Peyer's patch (tissue), 4 donors: ENCODE measurements at regions not wholly inside any gene's neighbourhood (a gene's known extent, or its start where the extent isn't known, plus 50 kb on each side); places are given as distances from the start of the nearest gene placed in this dataset.
A peak's percentile ranks its signal among the peaks of the same experiment; 100 is the strongest.
"Not testable (repeated sequence)": the region's sequence is repeated elsewhere in the genome, so short reads cannot be mapped to it uniquely, and the experiment has no call there.

Experiments used
- DNase-seq, 3 donors: peaks; one replicate each; pipeline ENCODE4 v3.0.0-alpha.2; 2017 to 2019
- H3K27ac ChIP-seq, 4 donors: fragments of 200-600 bp; sonication (generic); one replicate each; pipeline ENCODE4 v1.5.1; 2016 to 2019
- H3K27me3 ChIP-seq, 2 donors: fragments of 200-600 bp; sonication (generic); one replicate each; pipeline ENCODE4 v1.5.1; 2019
- H3K36me3 ChIP-seq, 3 donors: fragments of 200-600 bp; sonication (generic); one replicate each; pipeline ENCODE4 v1.5.1; 2016 to 2019
- H3K4me1 ChIP-seq, 4 donors: fragments of 200-600 bp; sonication (generic); one replicate each; pipeline ENCODE4 v1.5.1; 2016 to 2019
- H3K4me3 ChIP-seq, 4 donors: fragments of 200-600 bp; sonication (generic); 1 replicate in 3 of 4; 2 replicates in 1 of 4; pipeline ENCODE4 v1.5.1; 2016 to 2019; ENCODE audit warnings: mild to moderate bottlenecking in 1 of 4
- H3K9me3 ChIP-seq, 4 donors: fragments of 200-600 bp; sonication (generic); one replicate each; pipeline ENCODE4 v1.5.1; 2016 to 2019; ENCODE audit warnings: mild to moderate bottlenecking in 1 of 4
- POLR2A ChIP-seq, 2 donors: fragments of 450-650 bp; IDR thresholded peaks; one replicate each; pipeline ENCODE4 v1.5.1; 2017; ENCODE audit warnings: antibody characterized with exemption in 2 of 2, mild to moderate bottlenecking in 2 of 2, moderate library complexity in 2 of 2
- TF ChIP-seq, protein P1 (sequence below), 6 experiments: fragments of 450-650 bp in 4 of 6; fragments of 200-600 bp in 2 of 6; sonication (generic) in 1 of 6; IDR thresholded peaks; one replicate each; pipeline ENCODE4 v1.5.1; 2017 to 2019; ENCODE audit warnings: antibody characterized with exemption in 6 of 6, mild to moderate bottlenecking in 3 of 6, moderate library complexity in 1 of 6

DNA sequence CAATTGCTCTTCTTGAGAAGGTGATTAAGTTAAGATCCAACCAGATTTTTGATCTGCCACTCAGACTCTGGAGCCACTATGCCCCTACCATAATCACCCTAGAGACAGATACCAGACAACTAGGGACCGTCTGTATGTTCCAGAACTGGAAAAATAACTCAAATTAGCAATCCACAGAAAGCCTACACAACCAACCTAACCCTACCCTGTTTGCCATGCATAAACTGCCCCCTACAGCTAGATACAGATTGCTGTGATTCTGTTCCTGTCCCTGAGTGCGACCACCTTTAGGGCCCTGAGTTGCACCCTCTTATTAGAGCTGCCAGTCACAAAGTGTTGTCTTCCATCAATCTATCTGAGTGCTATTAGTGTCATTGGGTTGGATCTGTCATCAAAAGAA, 929.8 kb upstream of the SLITRK1 start:
- Histone ChIP-seq H3K36me3 (no peaks in the 10 kb centered on the region), H3K27ac (no peak overlapping the region), H3K27me3 (no peaks in the 10 kb centered on the region), H3K9me3 (no peaks in the 10 kb centered on the region), H3K4me3 (no peak overlapping the region), H3K4me1 (no peaks in the 10 kb centered on the region)
- no peak for DNase-seq
- TF ChIP-seq, protein P1, sequence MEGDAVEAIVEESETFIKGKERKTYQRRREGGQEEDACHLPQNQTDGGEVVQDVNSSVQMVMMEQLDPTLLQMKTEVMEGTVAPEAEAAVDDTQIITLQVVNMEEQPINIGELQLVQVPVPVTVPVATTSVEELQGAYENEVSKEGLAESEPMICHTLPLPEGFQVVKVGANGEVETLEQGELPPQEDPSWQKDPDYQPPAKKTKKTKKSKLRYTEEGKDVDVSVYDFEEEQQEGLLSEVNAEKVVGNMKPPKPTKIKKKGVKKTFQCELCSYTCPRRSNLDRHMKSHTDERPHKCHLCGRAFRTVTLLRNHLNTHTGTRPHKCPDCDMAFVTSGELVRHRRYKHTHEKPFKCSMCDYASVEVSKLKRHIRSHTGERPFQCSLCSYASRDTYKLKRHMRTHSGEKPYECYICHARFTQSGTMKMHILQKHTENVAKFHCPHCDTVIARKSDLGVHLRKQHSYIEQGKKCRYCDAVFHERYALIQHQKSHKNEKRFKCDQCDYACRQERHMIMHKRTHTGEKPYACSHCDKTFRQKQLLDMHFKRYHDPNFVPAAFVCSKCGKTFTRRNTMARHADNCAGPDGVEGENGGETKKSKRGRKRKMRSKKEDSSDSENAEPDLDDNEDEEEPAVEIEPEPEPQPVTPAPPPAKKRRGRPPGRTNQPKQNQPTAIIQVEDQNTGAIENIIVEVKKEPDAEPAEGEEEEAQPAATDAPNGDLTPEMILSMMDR (IDR thresholded peaks at IDR 0.05): no peak
- no peak for TF ChIP-seq POLR2A (IDR thresholded peaks at IDR 0.05)

DNA sequence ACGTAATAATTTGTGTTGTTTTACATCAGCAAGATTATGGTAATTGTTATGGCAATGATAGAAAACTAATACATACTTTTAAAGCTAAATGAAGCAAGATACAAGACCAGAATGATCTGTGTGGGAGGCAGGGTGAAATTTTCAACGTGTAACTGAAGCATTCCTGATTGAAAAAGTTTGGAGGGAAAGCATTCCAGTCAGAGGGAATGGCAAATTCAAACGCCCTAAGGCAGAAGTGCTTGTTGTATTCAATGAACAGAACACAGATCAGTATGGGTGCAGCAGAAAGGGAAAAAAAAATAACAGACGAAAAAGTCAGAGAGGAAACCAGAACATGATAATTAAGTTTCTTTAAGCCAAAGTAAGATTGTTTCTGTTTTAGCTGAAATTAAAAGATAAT, 928.5 kb upstream of the SLITRK1 start:
- TF ChIP-seq POLR2A (IDR thresholded peaks at IDR 0.05): no peak
- TF ChIP-seq, protein P1 (IDR thresholded peaks at IDR 0.05): no peak
- no peak overlapping the region for H3K4me3 ChIP-seq
- no peaks in the 10 kb centered on the region for H3K27me3 ChIP-seq
- no peak for DNase-seq
- no peaks in the 10 kb centered on the region for H3K9me3 ChIP-seq
- H3K27ac ChIP-seq: no peak overlapping the region
- H3K36me3 ChIP-seq: no peaks in the 10 kb centered on the region
- H3K4me1 ChIP-seq: no peaks in the 10 kb centered on the region

- Histone ChIP-seq H3K4me3 (no peak overlapping the region), H3K9me3 (no peaks in the 10 kb centered on the region), H3K4me1 (no peaks in the 10 kb centered on the region), H3K27me3 (no peaks in the 10 kb centered on the region), H3K36me3 (no peaks in the 10 kb centered on the region), H3K27ac (no peak overlapping the region)
- DNase-seq: no peak
- TF ChIP-seq, protein P1 (IDR thresholded peaks at IDR 0.05): no peak
- no peak for TF ChIP-seq POLR2A (IDR thresholded peaks at IDR 0.05)
These were observed 919.8 kb upstream of the SLITRK1 start for GRCh38 chr13:84802073-84802472.

DNA sequence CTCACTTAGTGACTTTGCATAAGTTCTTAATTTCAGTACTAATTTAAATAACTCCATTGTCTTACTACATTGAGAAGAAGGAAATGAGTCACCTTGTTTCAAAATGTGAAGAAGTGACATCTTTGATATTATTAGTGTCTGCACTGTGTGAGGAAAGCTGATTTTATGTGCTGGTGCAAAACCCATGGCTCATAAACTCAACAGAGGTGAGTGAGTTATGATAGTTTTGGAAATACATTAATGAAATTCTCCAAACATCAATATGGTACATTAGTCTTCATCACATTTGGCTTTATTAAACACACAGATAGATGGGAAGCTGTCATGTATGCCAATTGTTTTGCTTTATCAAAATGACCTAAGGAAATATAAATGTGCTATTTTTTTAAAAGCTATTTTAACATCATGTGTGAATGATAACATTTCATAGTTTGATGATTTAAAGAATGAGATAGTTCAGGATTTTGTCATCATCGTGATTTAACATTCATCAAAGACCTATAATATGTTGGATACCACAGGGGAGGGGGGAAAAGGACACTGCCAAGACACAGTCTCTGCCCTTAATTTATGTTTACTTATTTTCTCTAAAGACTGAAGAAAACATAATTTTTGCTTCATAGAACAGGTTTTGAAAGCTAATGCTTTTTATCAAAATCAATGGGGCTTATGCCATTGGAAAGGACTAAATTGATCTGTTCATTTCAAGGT, 902.3 kb upstream of the SLITRK1 start:
- no peak overlapping the region for H3K27ac ChIP-seq
- no peaks in the 10 kb centered on the region for H3K9me3 ChIP-seq
- TF ChIP-seq, protein P1 (IDR thresholded peaks at IDR 0.05): no peak
- no peak for TF ChIP-seq POLR2A (IDR thresholded peaks at IDR 0.05)
- DNase-seq: no peak
- H3K36me3 ChIP-seq: no peaks in the 10 kb centered on the region
- H3K4me3 ChIP-seq: no peak overlapping the region
- no peaks in the 10 kb centered on the region for H3K4me1 ChIP-seq
- H3K27me3 ChIP-seq: no peaks in the 10 kb centered on the region

DNA sequence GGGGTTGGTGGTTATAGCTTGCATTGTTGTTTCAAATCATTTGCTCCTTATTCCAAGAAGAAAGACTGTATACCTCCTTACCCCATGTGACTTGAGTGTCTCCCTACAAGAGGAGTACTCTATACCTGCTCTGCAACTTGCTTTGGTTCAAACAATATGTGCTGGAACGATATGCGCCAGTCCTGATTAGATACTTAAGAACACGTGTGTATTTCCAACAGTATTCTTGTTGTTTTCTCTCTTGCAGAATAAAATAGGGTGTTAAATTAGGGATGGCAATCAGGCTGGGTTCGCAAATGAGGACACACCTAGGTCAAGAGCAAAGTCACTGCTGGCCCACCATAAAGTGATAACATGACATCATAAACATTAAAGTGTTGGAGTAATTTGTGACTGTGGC, 895.0 kb upstream of the SLITRK1 start:
- Histone ChIP-seq H3K4me1 (no peaks in the 10 kb centered on the region), H3K27ac (peak overlapping the region in 1 of 4 donors; percentile 55), H3K4me3 (no peak overlapping the region), H3K9me3 (no peaks in the 10 kb centered on the region), H3K36me3 (no peaks in the 10 kb centered on the region), H3K27me3 (no peaks in the 10 kb centered on the region)
- TF ChIP-seq POLR2A (IDR thresholded peaks at IDR 0.05): no peak
- TF ChIP-seq, protein P1 (IDR thresholded peaks at IDR 0.05): no peak
- DNase-seq: no peak

DNA sequence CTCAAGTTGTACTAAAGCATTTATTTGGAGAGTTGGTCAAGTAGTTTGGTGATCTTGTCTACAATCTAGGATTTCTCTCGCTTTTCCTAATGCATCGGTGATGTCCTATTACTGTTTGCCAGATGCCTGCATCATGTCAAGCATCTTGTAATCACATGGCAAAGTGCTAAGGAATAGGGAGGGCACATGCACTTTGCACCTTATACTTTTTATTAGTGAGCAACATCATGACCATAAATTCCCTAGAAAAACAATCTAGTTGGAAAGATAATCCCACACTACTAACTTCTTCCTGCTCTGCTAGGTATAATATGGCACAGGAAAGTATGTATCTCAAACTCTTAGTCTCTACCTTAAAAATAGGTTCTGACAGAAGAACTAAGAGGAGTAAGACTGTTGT, 894.3 kb upstream of the SLITRK1 start:
- Histone ChIP-seq H3K4me3 (no peak overlapping the region), H3K4me1 (no peaks in the 10 kb centered on the region), H3K36me3 (no peaks in the 10 kb centered on the region), H3K9me3 (no peaks in the 10 kb centered on the region), H3K27me3 (no peaks in the 10 kb centered on the region), H3K27ac (peak overlapping the region in 1 of 4 donors; percentile 55)
- TF ChIP-seq, protein P1 (IDR thresholded peaks at IDR 0.05): no peak
- no peak for TF ChIP-seq POLR2A (IDR thresholded peaks at IDR 0.05)
- DNase-seq: no peak

- not testable (repeated sequence) for H3K4me1 ChIP-seq, DNase-seq, H3K36me3 ChIP-seq, H3K27ac ChIP-seq, H3K27me3 ChIP-seq, H3K4me3 ChIP-seq, H3K9me3 ChIP-seq
These were observed 893.6 kb upstream of the SLITRK1 start for GRCh38 chr13:84775920-84776319.
